Type B pancreatic cell (in vitro differentiated cells): ENCODE measurements at regions not wholly inside any gene's neighbourhood (a gene's known extent, or its start where the extent isn't known, plus 50 kb on each side); places are given as distances from the start of the nearest gene placed in this dataset.
A peak's percentile ranks its signal among the peaks of the same experiment; 100 is the strongest.

Experiments used
- DNase-seq: peaks from one replicate; pipeline ENCODE4 v3.0.0; 2021; ENCODE audit warnings: mixed read lengths; ENCODE audit not compliant: unreplicated experiment; ENCODE audit errors: extremely low spot score
- H3K27ac Mint-ChIP-seq: 2 replicates; pipeline ENCODE4 v1.8.0; 2021; ENCODE audit warnings: mild to moderate bottlenecking, mixed read lengths
- H3K27me3 Mint-ChIP-seq: 2 replicates; pipeline ENCODE4 v1.8.0; 2021; ENCODE audit warnings: mixed read lengths
- H3K36me3 Mint-ChIP-seq: 2 replicates; pipeline ENCODE4 v1.8.0; 2021; ENCODE audit warnings: mixed read lengths
- H3K4me1 Mint-ChIP-seq: one replicate; pipeline ENCODE4 v1.8.0; 2021; ENCODE audit warnings: mixed read lengths; ENCODE audit not compliant: unreplicated experiment
- H3K4me3 Mint-ChIP-seq: 2 replicates; pipeline ENCODE4 v1.8.0; 2021; ENCODE audit warnings: mild to moderate bottlenecking, mixed read lengths
- H3K9me3 Mint-ChIP-seq: 2 replicates; pipeline ENCODE4 v1.8.0; 2021; ENCODE audit warnings: mixed read lengths
- CTCF ChIP-seq: fragments of 200-600 bp; sonication (generic); conservative IDR thresholded peaks from 2 replicates; pipeline ENCODE4 v1.5.0; 2021; ENCODE audit warnings: antibody characterized with exemption, mild to moderate bottlenecking

- peaks cover 24% of the 10 kb centered on the region for H3K4me1 Mint-ChIP-seq
- H3K9me3 Mint-ChIP-seq = peaks cover 5% of the 10 kb centered on the region
- no peaks in the 10 kb centered on the region for H3K27me3 Mint-ChIP-seq
- TF ChIP-seq CTCF = no peak
- H3K27ac Mint-ChIP-seq = no peak overlapping the region
- no peak for DNase-seq
- no peak overlapping the region for H3K4me3 Mint-ChIP-seq
- H3K36me3 Mint-ChIP-seq = peaks cover 3% of the 10 kb centered on the region
Observed at GRCh38 chr5:17364987-17365810, 132.8 kb upstream of the TAF11L2 start.

- no peak for TF ChIP-seq CTCF
- no peaks in the 10 kb centered on the region for H3K27me3 Mint-ChIP-seq
- no peak for DNase-seq
- H3K4me3 Mint-ChIP-seq = no peak overlapping the region
- no peak overlapping the region for H3K27ac Mint-ChIP-seq
- H3K4me1 Mint-ChIP-seq = peaks cover 24% of the 10 kb centered on the region
- peaks cover 8% of the 10 kb centered on the region for H3K9me3 Mint-ChIP-seq
- peaks cover 3% of the 10 kb centered on the region for H3K36me3 Mint-ChIP-seq
Observed at GRCh38 chr5:17365811-17366138, 132.3 kb upstream of the TAF11L2 start.

- H3K27ac Mint-ChIP-seq = no peak overlapping the region
- no peak overlapping the region for H3K4me3 Mint-ChIP-seq
- no peaks in the 10 kb centered on the region for H3K27me3 Mint-ChIP-seq
- H3K4me1 Mint-ChIP-seq = peaks cover 18% of the 10 kb centered on the region
- peaks cover 5% of the 10 kb centered on the region for H3K9me3 Mint-ChIP-seq
- TF ChIP-seq CTCF = no peak
- peaks cover 3% of the 10 kb centered on the region for H3K36me3 Mint-ChIP-seq
- DNase-seq = no peak
Observed at GRCh38 chr5:17367256-17367840, 130.7 kb upstream of the TAF11L2 start.

- peaks cover 3% of the 10 kb centered on the region for H3K36me3 Mint-ChIP-seq
- H3K9me3 Mint-ChIP-seq = peaks cover 5% of the 10 kb centered on the region
- no peak for TF ChIP-seq CTCF
- peak overlapping the region; percentile 48 for H3K27ac Mint-ChIP-seq
- H3K4me3 Mint-ChIP-seq = no peak overlapping the region
- H3K27me3 Mint-ChIP-seq = no peaks in the 10 kb centered on the region
- no peak for DNase-seq
- H3K4me1 Mint-ChIP-seq = peaks cover 25% of the 10 kb centered on the region
Observed at GRCh38 chr5:17370651-17371050, 127.4 kb upstream of the TAF11L2 start.

GRCh38 chr5:17373406-17373805, 124.6 kb upstream of the TAF11L2 start:
- Mint-ChIP-seq H3K9me3 (peaks cover 5% of the 10 kb centered on the region), H3K27ac (no peak overlapping the region), H3K27me3 (no peaks in the 10 kb centered on the region), H3K4me1 (peaks cover 28% of the 10 kb centered on the region), H3K4me3 (no peak overlapping the region), H3K36me3 (no peaks in the 10 kb centered on the region)
- DNase-seq = no peak
- no peak for TF ChIP-seq CTCF
